Progenitor cell of endocrine pancreas (in vitro differentiated cells): ENCODE measurements at regions not wholly inside any gene's neighbourhood (a gene's known extent, or its start where the extent isn't known, plus 50 kb on each side); places are given as distances from the start of the nearest gene placed in this dataset.

Experiments used
- DNase-seq: peaks from one replicate; pipeline ENCODE4 v3.0.0; 2021; ENCODE audit warnings: low spot score; ENCODE audit not compliant: unreplicated experiment
- H3K27ac Mint-ChIP-seq: 2 replicates; pipeline ENCODE4 v1.8.0; 2021; ENCODE audit warnings: mild to moderate bottlenecking, moderate library complexity, mixed read lengths
- H3K27me3 Mint-ChIP-seq: 2 replicates; pipeline ENCODE4 v1.8.0; 2021; ENCODE audit warnings: mixed read lengths
- H3K36me3 Mint-ChIP-seq: 2 replicates; pipeline ENCODE4 v1.8.0; 2022; ENCODE audit warnings: mixed read lengths; ENCODE audit not compliant: insufficient read depth
- H3K4me1 Mint-ChIP-seq: 2 replicates; pipeline ENCODE4 v1.8.0; 2021; ENCODE audit warnings: low read depth, mixed read lengths
- H3K4me3 Mint-ChIP-seq: 2 replicates; pipeline ENCODE4 v1.8.0; 2021; ENCODE audit warnings: low read depth, mild to moderate bottlenecking, moderate library complexity, mixed read lengths
- H3K9me3 Mint-ChIP-seq: 2 replicates; pipeline ENCODE4 v1.8.0; 2021; ENCODE audit warnings: low read depth, mixed read lengths
- CTCF ChIP-seq: fragments of 200-600 bp; sonication (generic); IDR thresholded peaks from one replicate; pipeline ENCODE4 v1.5.0; 2021; ENCODE audit warnings: antibody characterized with exemption, mild to moderate bottlenecking; ENCODE audit not compliant: unreplicated experiment

DNA sequence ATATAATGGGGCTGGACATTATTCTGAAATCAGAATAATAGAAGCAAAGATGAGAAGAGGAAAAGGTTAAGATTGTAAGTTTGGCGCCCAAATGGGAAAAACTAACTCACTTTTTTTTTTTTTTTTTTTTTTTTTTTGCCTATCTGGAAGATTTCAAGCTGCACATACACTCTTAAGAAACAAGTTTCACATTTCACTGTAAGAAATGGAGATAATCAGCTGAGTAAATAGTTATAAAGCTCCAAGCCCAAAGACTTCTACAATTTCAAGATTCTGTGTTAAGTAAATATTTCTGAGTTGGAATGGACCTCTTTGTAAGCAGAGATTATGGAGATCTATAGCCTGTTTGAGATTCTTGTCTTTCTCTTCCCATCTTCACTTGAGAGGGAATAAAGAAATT lies 140.0 kb downstream of the SLC17A6 start:
- Mint-ChIP-seq H3K4me3 (no peak overlapping the region), H3K4me1 (no peaks in the 10 kb centered on the region), H3K27me3 (no peaks in the 10 kb centered on the region), H3K27ac (no peak overlapping the region), H3K36me3 (no peaks in the 10 kb centered on the region), H3K9me3 (no peaks in the 10 kb centered on the region)
- no peak for DNase-seq
- TF ChIP-seq CTCF: no peak

GRCh38 chr11:22477312-22477711 lies 139.1 kb downstream of the SLC17A6 start:
- H3K27ac Mint-ChIP-seq: no peak overlapping the region
- no peaks in the 10 kb centered on the region for H3K27me3 Mint-ChIP-seq
- H3K36me3 Mint-ChIP-seq: no peaks in the 10 kb centered on the region
- no peak for TF ChIP-seq CTCF
- H3K4me3 Mint-ChIP-seq: no peak overlapping the region
- H3K4me1 Mint-ChIP-seq: no peaks in the 10 kb centered on the region
- H3K9me3 Mint-ChIP-seq: no peaks in the 10 kb centered on the region
- DNase-seq: no peak

DNA sequence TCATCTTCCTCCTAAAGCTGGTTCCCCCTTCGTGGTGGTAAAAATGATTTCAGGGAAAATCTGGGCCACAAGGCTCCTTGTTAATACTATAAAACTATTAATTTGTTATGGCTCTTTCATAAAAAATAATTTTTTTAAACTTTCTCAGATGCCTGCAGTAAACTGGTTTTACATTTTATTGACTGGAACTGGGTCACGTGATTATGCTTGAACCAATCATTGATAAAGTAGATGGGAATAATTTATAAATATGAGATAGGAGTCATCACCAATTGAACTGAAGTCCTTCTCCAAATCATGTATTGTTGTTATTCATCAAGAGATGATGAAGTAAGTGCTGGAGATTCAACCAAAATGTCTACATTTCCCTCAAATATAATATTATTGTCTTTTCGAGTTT lies 138.4 kb downstream of the SLC17A6 start:
- Mint-ChIP-seq H3K4me1 (no peaks in the 10 kb centered on the region), H3K36me3 (no peaks in the 10 kb centered on the region), H3K27ac (no peak overlapping the region), H3K9me3 (no peaks in the 10 kb centered on the region), H3K27me3 (no peaks in the 10 kb centered on the region), H3K4me3 (no peak overlapping the region)
- no peak for DNase-seq
- TF ChIP-seq CTCF: no peak

GRCh38 chr11:22474616-22475015 lies 136.4 kb downstream of the SLC17A6 start:
- H3K27me3 Mint-ChIP-seq: no peaks in the 10 kb centered on the region
- no peak overlapping the region for H3K27ac Mint-ChIP-seq
- DNase-seq: no peak
- H3K4me3 Mint-ChIP-seq: no peak overlapping the region
- no peak for TF ChIP-seq CTCF
- no peaks in the 10 kb centered on the region for H3K36me3 Mint-ChIP-seq
- H3K9me3 Mint-ChIP-seq: no peaks in the 10 kb centered on the region
- no peaks in the 10 kb centered on the region for H3K4me1 Mint-ChIP-seq

DNA sequence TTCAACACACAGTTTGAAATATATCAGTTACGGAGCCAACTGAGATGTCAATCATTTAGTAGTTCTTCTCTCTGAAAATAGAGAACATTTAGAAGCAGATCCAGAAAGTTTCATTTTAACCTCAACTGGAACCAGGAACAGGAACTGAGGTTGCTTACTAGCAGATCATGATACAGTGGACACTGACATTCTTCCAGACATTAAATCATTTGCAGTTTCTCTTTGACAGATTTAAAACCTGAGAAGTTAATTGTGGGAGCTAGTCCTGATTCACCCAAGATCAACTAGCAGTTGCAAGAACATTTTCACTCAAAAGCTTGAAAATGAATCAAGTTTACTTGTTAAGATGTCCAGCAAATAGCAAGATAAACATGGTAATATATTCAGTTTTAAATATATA lies 135.4 kb downstream of the SLC17A6 start:
- no peaks in the 10 kb centered on the region for H3K4me1 Mint-ChIP-seq
- TF ChIP-seq CTCF: no peak
- H3K27me3 Mint-ChIP-seq: no peaks in the 10 kb centered on the region
- H3K27ac Mint-ChIP-seq: no peak overlapping the region
- no peak for DNase-seq
- no peak overlapping the region for H3K4me3 Mint-ChIP-seq
- no peaks in the 10 kb centered on the region for H3K9me3 Mint-ChIP-seq
- H3K36me3 Mint-ChIP-seq: no peaks in the 10 kb centered on the region
